Erythroblast (primary cell): ENCODE measurements at regions not wholly inside any gene's neighbourhood (a gene's known extent, or its start where the extent isn't known, plus 50 kb on each side); places are given as distances from the start of the nearest gene placed in this dataset.

Experiments used
- GATA1 ChIP-seq: IDR thresholded peaks from 2 replicates; pipeline ENCODE4 v1.6.1; 2011; ENCODE audit warnings: low read depth, mild to moderate bottlenecking, control low read depth, low read length, moderate library complexity
- POLR2A ChIP-seq: IDR thresholded peaks from 2 replicates; pipeline ENCODE4 v1.6.1; 2011; ENCODE audit warnings: mild to moderate bottlenecking, low read length

DNA sequence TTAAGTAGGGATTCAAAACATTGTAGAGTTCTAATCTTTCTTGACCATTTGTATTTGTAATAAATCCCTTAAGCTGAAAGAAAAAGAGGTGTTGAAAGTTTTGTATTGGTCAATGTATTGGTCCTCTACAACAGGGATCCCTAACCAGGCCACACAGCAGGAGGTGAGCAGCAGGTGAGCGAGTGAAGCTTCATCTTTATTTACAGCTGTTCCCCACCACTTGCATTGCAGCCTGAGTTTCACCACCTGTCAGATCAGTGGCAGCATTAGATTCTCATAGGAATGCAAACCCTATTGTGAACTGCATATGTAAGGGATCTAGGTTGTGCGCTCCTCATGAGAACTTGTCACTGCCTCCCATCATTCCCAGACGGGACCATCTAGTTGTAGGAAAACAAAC, 715.7 kb upstream of the NXPH2 start:
- TF ChIP-seq POLR2A: no peak
- TF ChIP-seq GATA1: no peak
